Choroid plexus epithelial cell (primary cell): ENCODE measurements at regions not wholly inside any gene's neighbourhood (a gene's known extent, or its start where the extent isn't known, plus 50 kb on each side); places are given as distances from the start of the nearest gene placed in this dataset.
"Not testable (repeated sequence)": the region's sequence is repeated elsewhere in the genome, so short reads cannot be mapped to it uniquely, and the experiment has no call there.

Source experiments
- DNase-seq: peaks from one replicate; pipeline ENCODE4 v3.0.0-alpha.2; 2010; ENCODE audit warnings: low read depth
- H3K4me3 ChIP-seq: 2 replicates; pipeline ENCODE4 v1.5.1; 2011; ENCODE audit warnings: low read depth, mild to moderate bottlenecking, control low read depth, low read length, moderate library complexity
- TF ChIP-seq, protein P1 (sequence below): conservative IDR thresholded peaks from 2 replicates; pipeline ENCODE4 v1.5.1; 2011; ENCODE audit warnings: low read depth, mild to moderate bottlenecking, control low read depth, inconsistent platforms, low read length, moderate library complexity

DNA sequence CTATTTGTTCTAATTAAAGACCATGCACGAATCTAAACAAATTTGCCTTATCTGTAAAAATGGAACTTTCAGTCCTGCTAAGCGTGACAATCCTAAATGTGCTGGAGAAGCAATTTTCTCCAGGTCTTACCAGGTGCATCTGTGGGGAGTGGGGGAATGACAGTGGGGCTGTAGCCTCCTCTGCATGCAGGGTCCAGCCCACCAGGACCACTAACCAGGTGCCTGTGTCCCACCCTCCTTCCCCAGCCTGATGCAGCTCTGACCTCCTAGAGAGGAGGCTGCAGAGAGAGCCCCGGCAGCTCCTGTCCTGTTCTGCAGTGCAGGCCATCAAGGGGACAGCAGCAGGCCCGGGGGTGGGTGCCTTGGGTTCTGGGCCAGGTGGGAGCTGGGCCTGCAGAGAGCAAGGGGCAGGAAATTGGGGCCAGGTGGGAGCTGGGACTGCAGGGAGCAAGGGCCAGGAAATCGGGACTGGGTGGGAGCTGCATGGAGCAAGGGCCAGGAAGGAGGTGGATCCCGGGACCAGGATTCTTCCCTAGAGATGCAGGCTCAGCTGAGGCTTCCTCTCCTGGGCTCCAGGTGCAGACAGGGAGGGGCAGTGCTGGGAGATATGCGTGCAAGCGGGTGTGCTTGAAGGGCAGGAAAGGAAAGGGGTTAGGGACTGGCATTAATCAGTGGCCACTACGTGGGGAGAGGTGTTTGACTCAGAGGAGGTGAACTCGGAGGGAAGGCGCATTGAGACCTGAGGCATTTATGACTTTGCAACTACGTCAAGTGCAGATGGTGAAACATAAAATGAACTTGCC is 185.3 kb downstream of the ANKRD30B start:
- no peak overlapping the region for H3K4me3 ChIP-seq
- TF ChIP-seq, protein P1, sequence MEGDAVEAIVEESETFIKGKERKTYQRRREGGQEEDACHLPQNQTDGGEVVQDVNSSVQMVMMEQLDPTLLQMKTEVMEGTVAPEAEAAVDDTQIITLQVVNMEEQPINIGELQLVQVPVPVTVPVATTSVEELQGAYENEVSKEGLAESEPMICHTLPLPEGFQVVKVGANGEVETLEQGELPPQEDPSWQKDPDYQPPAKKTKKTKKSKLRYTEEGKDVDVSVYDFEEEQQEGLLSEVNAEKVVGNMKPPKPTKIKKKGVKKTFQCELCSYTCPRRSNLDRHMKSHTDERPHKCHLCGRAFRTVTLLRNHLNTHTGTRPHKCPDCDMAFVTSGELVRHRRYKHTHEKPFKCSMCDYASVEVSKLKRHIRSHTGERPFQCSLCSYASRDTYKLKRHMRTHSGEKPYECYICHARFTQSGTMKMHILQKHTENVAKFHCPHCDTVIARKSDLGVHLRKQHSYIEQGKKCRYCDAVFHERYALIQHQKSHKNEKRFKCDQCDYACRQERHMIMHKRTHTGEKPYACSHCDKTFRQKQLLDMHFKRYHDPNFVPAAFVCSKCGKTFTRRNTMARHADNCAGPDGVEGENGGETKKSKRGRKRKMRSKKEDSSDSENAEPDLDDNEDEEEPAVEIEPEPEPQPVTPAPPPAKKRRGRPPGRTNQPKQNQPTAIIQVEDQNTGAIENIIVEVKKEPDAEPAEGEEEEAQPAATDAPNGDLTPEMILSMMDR = no peak
- DNase-seq = no peak

DNA sequence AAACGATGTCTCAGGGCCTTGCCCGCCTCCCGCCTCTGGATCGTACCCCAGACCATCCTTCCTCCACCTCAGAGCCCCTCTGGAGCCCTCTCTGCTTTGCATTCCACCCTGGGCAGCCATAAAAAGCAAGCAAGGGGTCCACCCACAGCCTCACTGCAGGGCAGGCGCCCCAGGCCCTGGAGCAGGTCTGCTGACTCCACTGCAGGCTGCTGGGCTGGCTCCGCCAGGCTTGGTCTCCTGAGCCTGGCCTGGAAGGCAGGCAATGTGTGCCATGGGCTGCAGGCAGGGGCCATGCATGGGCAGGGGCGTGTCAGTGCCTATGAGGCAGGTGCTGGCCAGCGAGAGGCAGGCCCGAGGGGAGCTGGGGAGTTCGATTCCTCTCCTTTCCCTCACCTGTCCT is 186.0 kb downstream of the ANKRD30B start:
- H3K4me3 ChIP-seq = no peak overlapping the region
- TF ChIP-seq, protein P1 = no peak
- DNase-seq = no peak

DNA sequence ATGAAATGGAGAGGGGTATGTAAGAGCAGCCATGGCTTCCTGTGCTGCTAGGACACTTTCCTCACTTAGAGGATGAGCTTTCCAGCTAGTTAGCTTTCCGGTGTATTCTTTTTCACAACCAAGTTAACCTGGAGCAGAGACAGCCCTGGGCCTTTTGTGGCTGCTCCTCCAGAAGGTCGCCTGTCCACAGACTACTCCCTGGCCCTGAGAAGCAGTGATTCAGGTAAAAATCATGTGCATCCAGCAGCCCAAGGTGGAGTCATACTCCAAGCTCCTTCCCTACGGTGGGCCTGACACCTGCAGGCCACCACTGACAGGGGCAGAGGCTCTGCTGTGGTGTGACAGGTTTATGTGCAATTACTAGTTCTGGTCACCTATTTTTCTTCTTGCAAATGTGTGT is 187.2 kb downstream of the ANKRD30B start:
- H3K4me3 ChIP-seq = no peak overlapping the region
- no peak for DNase-seq
- TF ChIP-seq, protein P1 = no peak

DNA sequence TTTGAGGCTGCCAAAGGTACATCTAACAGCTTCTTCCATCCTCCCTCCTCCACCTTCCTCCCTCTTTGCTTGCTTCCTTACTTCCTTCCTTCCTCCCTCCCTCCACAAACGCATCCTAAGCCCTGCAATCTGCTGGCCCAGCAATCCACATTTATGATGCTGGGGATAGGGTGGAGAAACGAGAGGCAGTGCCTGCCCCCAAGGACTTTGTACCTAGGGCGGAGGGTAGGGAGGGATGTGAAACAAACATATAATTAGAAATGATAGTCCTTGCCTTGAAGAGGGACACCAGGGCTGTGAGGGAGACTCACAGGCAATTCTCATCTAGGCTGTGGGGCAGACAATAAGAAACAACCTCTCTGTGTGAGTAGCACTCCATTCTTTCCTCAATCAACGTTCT is 188.3 kb downstream of the ANKRD30B start:
- DNase-seq = no peak
- TF ChIP-seq, protein P1 = no peak
- no peak overlapping the region for H3K4me3 ChIP-seq

DNA sequence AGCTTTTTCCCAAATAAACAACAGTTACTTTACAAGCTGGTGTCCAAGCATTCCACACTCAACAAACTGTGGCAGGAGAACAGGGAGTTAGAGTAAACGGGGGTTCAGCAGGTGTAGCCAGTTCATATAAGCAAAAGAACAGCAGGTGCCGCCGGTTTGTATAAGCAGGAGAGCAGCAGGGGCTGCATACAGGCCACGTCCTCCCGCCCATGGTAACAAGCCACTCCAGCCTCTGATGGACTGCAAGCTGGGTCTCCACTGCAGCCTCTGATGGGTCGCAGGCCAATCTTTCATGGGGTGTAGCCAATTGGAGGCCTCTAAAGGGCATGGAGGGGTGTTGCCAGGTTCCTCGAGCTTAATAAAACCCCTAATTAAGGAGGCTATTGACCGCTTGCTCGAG is 189.3 kb downstream of the ANKRD30B start:
- TF ChIP-seq, protein P1 = no peak
- DNase-seq = no peak
- no peak overlapping the region for H3K4me3 ChIP-seq

DNA sequence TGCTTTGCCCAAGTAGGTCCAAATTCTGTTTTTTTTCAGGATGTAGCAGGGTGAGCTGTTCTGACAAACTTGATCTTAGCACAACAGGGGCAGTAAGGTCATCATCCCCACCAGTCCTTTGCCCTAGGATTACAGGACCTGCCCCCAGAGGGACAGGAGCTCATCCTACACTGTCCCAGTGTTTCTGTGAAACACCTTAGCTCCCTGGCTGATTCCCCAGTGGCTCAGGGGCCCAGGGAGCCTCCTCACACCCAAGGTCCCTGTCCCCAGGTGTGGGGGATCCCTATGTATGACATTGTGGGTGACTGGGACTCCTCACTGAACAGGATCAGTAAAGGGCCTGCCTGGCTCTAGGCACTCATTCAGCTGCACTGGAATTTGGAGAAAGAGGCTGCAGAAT is 191.2 kb downstream of the ANKRD30B start:
- TF ChIP-seq, protein P1 = no peak
- H3K4me3 ChIP-seq = no peak overlapping the region
- no peak for DNase-seq

DNA sequence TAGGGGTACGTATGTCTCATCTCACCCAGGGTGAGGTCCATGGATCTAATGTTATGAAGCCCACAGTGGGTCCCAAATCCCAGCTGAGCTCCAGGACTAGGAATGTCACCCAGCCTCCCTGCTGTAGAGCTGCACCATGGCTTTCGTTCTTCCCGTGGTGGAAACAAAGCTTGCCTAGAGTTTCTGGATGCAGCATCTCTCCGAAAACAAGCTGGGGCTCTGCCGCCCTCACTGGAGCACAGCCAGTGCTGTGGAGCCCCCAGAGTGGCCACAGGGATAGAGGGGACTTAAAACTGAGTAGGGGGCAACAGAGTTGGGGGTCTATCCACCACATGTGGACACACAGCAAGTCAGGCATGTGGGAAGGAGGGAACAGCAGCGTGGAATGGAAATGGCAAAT is 192.1 kb downstream of the ANKRD30B start:
- H3K4me3 ChIP-seq, DNase-seq: not testable (repeated sequence)

DNA sequence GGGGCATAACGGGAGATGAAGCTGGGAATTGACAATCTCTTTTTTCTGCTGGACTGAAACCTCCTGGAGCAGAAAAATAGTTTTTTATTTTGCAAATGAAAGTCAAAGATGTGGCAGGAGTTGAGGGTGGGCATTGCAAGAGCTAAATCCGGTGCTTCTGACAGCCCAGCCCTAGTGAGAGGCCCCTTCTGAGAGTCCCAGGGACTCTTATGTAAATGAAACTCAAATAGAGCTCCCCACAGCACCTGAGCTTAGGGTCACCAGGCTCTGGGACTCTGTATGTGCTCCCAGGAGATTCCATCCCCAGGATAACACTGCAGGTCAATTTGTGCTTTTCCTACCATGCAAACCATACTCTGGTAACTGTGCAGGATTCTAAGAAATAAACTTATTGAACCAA is 192.8 kb downstream of the ANKRD30B start:
- H3K4me3 ChIP-seq = no peak overlapping the region
- TF ChIP-seq, protein P1 = no peak
- DNase-seq = no peak
